ENCODE measurements at regions not wholly inside any gene's neighbourhood (a gene's known extent, or its start where the extent isn't known, plus 50 kb on each side); places are given as distances from the start of the nearest gene placed in this dataset.

DNA sequence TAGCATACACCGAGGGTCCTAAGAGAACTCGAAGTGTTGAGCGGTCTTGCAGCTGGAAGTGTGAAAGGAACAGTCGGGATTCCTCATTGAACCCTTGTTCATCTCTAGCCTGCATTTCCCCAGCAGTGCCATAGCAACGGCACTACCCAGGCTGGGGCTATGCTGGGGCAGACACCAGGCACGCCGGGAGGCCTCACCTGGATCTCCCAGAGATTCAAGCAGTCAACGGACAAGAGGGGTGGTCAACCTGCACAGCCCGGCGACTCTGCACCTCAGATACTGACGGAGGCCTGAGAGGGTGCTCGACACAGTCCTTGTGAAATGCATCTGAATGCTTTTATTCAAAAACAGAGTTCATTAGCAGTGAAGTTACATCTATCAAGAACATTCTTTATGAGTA is 604.2 kb downstream of the GALR1 start:
- no peak overlapping the region for H3K4me2 ChIP-seq (ENCODE audit: low read length, poor library complexity, severe bottlenecking)
- no peak overlapping the region for H2BK5ac ChIP-seq (ENCODE audit: low read depth, low read length, poor library complexity, severe bottlenecking)
- H2AK5ac ChIP-seq (ENCODE audit: low read length, severe bottlenecking), result no peak overlapping the region
- H3K4me3 ChIP-seq (ENCODE audit: insufficient read depth in 1 of 2, low read depth in 1 of 2, low read length in 2 of 2), result no peak overlapping the region
- no peak overlapping the region for H2BK120ac ChIP-seq (ENCODE audit: low read depth, low read length)
- H3K9me3 ChIP-seq (ENCODE audit: control insufficient read depth, low read length), result no peaks in the 10 kb centered on the region
- H3K23ac ChIP-seq (ENCODE audit: low read length in 2 of 2), result no peak overlapping the region
- no peaks in the 10 kb centered on the region for H3K4me1 ChIP-seq (ENCODE audit: control insufficient read depth, insufficient read depth, low read depth, low read length)
- no peaks in the 10 kb centered on the region for H3K79me1 ChIP-seq (replicated peaks; ENCODE audit: low read length, poor library complexity, severe bottlenecking)
- H3K9ac ChIP-seq (ENCODE audit: low read length), result no peak overlapping the region
- no peak overlapping the region for H3K14ac ChIP-seq (ENCODE audit: low read length in 2 of 2)
- no peak overlapping the region for H4K91ac ChIP-seq (ENCODE audit: low read length)
- DNase-seq, result no peak
- no peak overlapping the region for H3K18ac ChIP-seq (ENCODE audit: low read depth in 1 of 2, low read length in 2 of 2)
- no peak overlapping the region for H3K4ac ChIP-seq (ENCODE audit: low read depth in 1 of 2, low read length in 2 of 2)
- H2AFZ ChIP-seq (ENCODE audit: low read depth, low read length), result no peak overlapping the region
- H3K27me3 ChIP-seq (ENCODE audit: control insufficient read depth in 1 of 2, insufficient read depth in 1 of 2, low read length in 2 of 2), result no peaks in the 10 kb centered on the region
- H3K36me3 ChIP-seq (ENCODE audit: control insufficient read depth in 1 of 2, insufficient read depth in 2 of 2, low read depth in 1 of 2, low read length in 2 of 2), result no peaks in the 10 kb centered on the region
- no peak overlapping the region for H3K27ac ChIP-seq (ENCODE audit: low read length, poor library complexity, severe bottlenecking)
- no peak overlapping the region for H4K8ac ChIP-seq (ENCODE audit: low read length)
- H2BK12ac ChIP-seq (ENCODE audit: low read length in 2 of 2), result no peak overlapping the region
- no peak overlapping the region for H2BK15ac ChIP-seq (ENCODE audit: low read depth, poor library complexity, severe bottlenecking)
- WGBS, result 83% methylated on average over 8 of the region's 12 CpGs

GRCh38 chr18:77857678-77858655 is 608.3 kb downstream of the GALR1 start:
- H2BK120ac ChIP-seq (ENCODE audit: low read depth, low read length), result no peak overlapping the region
- H3K18ac ChIP-seq (ENCODE audit: low read depth in 1 of 2, low read length in 2 of 2), result no peak overlapping the region
- no peak overlapping the region for H4K91ac ChIP-seq (ENCODE audit: low read length)
- H3K79me1 ChIP-seq (replicated peaks; ENCODE audit: low read length, poor library complexity, severe bottlenecking), result no peaks in the 10 kb centered on the region
- no peak overlapping the region for H2BK5ac ChIP-seq (ENCODE audit: low read depth, low read length, poor library complexity, severe bottlenecking)
- no peak overlapping the region for H3K4me3 ChIP-seq (ENCODE audit: insufficient read depth in 1 of 2, low read depth in 1 of 2, low read length in 2 of 2)
- H3K9ac ChIP-seq (ENCODE audit: low read length), result no peak overlapping the region
- H3K4ac ChIP-seq (ENCODE audit: low read depth in 1 of 2, low read length in 2 of 2), result no peak overlapping the region
- no peak overlapping the region for H3K27ac ChIP-seq (ENCODE audit: low read length, poor library complexity, severe bottlenecking)
- WGBS, result 63% methylated on average over 7 of the region's 9 CpGs
- H3K23ac ChIP-seq (ENCODE audit: low read length in 2 of 2), result no peak overlapping the region
- no peaks in the 10 kb centered on the region for H3K27me3 ChIP-seq (ENCODE audit: control insufficient read depth in 1 of 2, insufficient read depth in 1 of 2, low read length in 2 of 2)
- no peak overlapping the region for H3K4me2 ChIP-seq (ENCODE audit: low read length, poor library complexity, severe bottlenecking)
- no peak overlapping the region for H4K8ac ChIP-seq (ENCODE audit: low read length)
- no peak overlapping the region for H2BK12ac ChIP-seq (ENCODE audit: low read length in 2 of 2)
- H3K4me1 ChIP-seq (ENCODE audit: control insufficient read depth, insufficient read depth, low read depth, low read length), result no peaks in the 10 kb centered on the region
- no peak overlapping the region for H2BK15ac ChIP-seq (ENCODE audit: low read depth, poor library complexity, severe bottlenecking)
- H3K9me3 ChIP-seq (ENCODE audit: control insufficient read depth, low read length), result no peaks in the 10 kb centered on the region
- H2AK5ac ChIP-seq (ENCODE audit: low read length, severe bottlenecking), result no peak overlapping the region
- H2AFZ ChIP-seq (ENCODE audit: low read depth, low read length), result no peak overlapping the region
- H3K36me3 ChIP-seq (ENCODE audit: control insufficient read depth in 1 of 2, insufficient read depth in 2 of 2, low read depth in 1 of 2, low read length in 2 of 2), result no peaks in the 10 kb centered on the region
- no peak for DNase-seq
- H3K14ac ChIP-seq (ENCODE audit: low read length in 2 of 2), result no peak overlapping the region

GRCh38 chr18:77859634-77860033 is 610.0 kb downstream of the GALR1 start:
- Histone ChIP-seq H2BK5ac (ENCODE audit: low read depth, low read length, poor library complexity, severe bottlenecking) (no peak overlapping the region), H3K27ac (ENCODE audit: low read length, poor library complexity, severe bottlenecking) (no peak overlapping the region), H3K36me3 (ENCODE audit: control insufficient read depth in 1 of 2, insufficient read depth in 2 of 2, low read depth in 1 of 2, low read length in 2 of 2) (no peaks in the 10 kb centered on the region), H3K14ac (ENCODE audit: low read length in 2 of 2) (no peak overlapping the region), H3K79me1 (replicated peaks; ENCODE audit: low read length, poor library complexity, severe bottlenecking) (no peaks in the 10 kb centered on the region), H3K18ac (ENCODE audit: low read depth in 1 of 2, low read length in 2 of 2) (no peak overlapping the region), H3K4me2 (ENCODE audit: low read length, poor library complexity, severe bottlenecking) (no peak overlapping the region), H3K23ac (ENCODE audit: low read length in 2 of 2) (no peak overlapping the region), H4K91ac (ENCODE audit: low read length) (no peak overlapping the region), H2BK15ac (ENCODE audit: low read depth, poor library complexity, severe bottlenecking) (no peak overlapping the region), H2AFZ (ENCODE audit: low read depth, low read length) (no peak overlapping the region), H2BK120ac (ENCODE audit: low read depth, low read length) (no peak overlapping the region), H3K9me3 (ENCODE audit: control insufficient read depth, low read length) (no peaks in the 10 kb centered on the region), H3K27me3 (ENCODE audit: control insufficient read depth in 1 of 2, insufficient read depth in 1 of 2, low read length in 2 of 2) (no peaks in the 10 kb centered on the region), H3K4me3 (ENCODE audit: insufficient read depth in 1 of 2, low read depth in 1 of 2, low read length in 2 of 2) (no peak overlapping the region), H2AK5ac (ENCODE audit: low read length, severe bottlenecking) (no peak overlapping the region), H4K8ac (ENCODE audit: low read length) (no peak overlapping the region), H3K4ac (ENCODE audit: low read depth in 1 of 2, low read length in 2 of 2) (no peak overlapping the region), H3K4me1 (ENCODE audit: control insufficient read depth, insufficient read depth, low read depth, low read length) (no peaks in the 10 kb centered on the region), H3K9ac (ENCODE audit: low read length) (no peak overlapping the region), H2BK12ac (ENCODE audit: low read length in 2 of 2) (no peak overlapping the region)
- 85% methylated on average over 5 of the region's 5 CpGs for WGBS
- DNase-seq, result no peak

DNA sequence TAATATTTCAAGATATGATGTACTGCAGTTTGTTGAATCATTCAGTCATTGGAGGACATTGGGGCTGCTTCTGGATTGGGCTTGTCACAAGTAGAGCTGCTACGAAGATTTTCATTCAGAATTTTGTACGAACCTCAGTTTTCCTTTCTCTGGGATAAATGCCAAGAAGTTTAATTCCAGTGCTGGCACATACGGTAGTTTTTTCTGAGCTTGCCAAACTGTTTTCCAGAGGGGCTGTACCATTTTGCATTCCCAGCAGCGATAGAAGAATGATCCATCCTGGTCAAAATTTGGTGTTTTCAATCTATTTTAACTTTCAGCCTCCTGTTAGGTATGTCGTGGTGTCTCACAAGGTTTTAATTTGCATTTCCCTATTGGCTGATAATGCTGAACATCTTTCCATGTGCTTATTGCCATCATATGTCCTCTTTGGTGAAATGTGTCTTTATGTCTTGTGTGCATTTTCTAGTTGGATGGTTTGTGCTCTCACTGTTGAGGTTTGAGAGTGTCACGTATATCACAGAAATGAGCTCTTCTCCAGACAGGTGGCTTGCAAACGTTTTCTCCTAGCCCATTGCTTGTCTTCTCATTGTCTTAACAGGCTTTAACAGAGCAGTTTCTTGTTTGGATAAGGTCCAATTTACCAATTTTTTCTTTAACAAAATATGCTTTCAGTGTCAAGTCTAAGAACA is 612.6 kb downstream of the GALR1 start:
- Histone ChIP-seq H3K9ac (ENCODE audit: low read length) (no peak overlapping the region), H4K8ac (ENCODE audit: low read length) (no peak overlapping the region), H3K79me1 (replicated peaks; ENCODE audit: low read length, poor library complexity, severe bottlenecking) (no peaks in the 10 kb centered on the region), H3K36me3 (ENCODE audit: control insufficient read depth in 1 of 2, insufficient read depth in 2 of 2, low read depth in 1 of 2, low read length in 2 of 2) (no peaks in the 10 kb centered on the region), H3K14ac (ENCODE audit: low read length in 2 of 2) (no peak overlapping the region), H2BK120ac (ENCODE audit: low read depth, low read length) (no peak overlapping the region), H3K4me2 (ENCODE audit: low read length, poor library complexity, severe bottlenecking) (no peak overlapping the region), H2AK5ac (ENCODE audit: low read length, severe bottlenecking) (no peak overlapping the region), H2BK15ac (ENCODE audit: low read depth, poor library complexity, severe bottlenecking) (no peak overlapping the region), H3K4ac (ENCODE audit: low read depth in 1 of 2, low read length in 2 of 2) (no peak overlapping the region), H3K27ac (ENCODE audit: low read length, poor library complexity, severe bottlenecking) (no peak overlapping the region), H3K18ac (ENCODE audit: low read depth in 1 of 2, low read length in 2 of 2) (no peak overlapping the region), H2BK5ac (ENCODE audit: low read depth, low read length, poor library complexity, severe bottlenecking) (no peak overlapping the region), H3K4me3 (ENCODE audit: insufficient read depth in 1 of 2, low read depth in 1 of 2, low read length in 2 of 2) (no peak overlapping the region), H3K9me3 (ENCODE audit: control insufficient read depth, low read length) (no peaks in the 10 kb centered on the region), H3K23ac (ENCODE audit: low read length in 2 of 2) (no peak overlapping the region), H3K4me1 (ENCODE audit: control insufficient read depth, insufficient read depth, low read depth, low read length) (no peaks in the 10 kb centered on the region), H2BK12ac (ENCODE audit: low read length in 2 of 2) (no peak overlapping the region), H2AFZ (ENCODE audit: low read depth, low read length) (no peak overlapping the region), H3K27me3 (ENCODE audit: control insufficient read depth in 1 of 2, insufficient read depth in 1 of 2, low read length in 2 of 2) (no peaks in the 10 kb centered on the region), H4K91ac (ENCODE audit: low read length) (no peak overlapping the region)
- no peak for DNase-seq
- WGBS, result 67% methylated on average over 7 of the region's 7 CpGs

All from mesenchymal stem cell (in vitro differentiated cells and primary cell).